H1 (cell line): ENCODE measurements at regions not wholly inside any gene's neighbourhood (a gene's known extent, or its start where the extent isn't known, plus 50 kb on each side); places are given as distances from the start of the nearest gene placed in this dataset.

Source experiments
- CTCF ChIA-PET: fragments of 300-600 bp; sonication (Branson Sonifier 250); formaldehyde crosslinking; loops from one replicate; lab custom pipeline; 2021; ENCODE audit not compliant: partially characterized antibody; lab: Charles Lee
- POLR2A ChIA-PET: fragments of 300-600 bp; sonication (Branson Sonifier 250); formaldehyde crosslinking; loops from one replicate; lab custom pipeline; 2021; ENCODE audit warnings: inconsistent platforms; ENCODE audit not compliant: partially characterized antibody; lab: Charles Lee
- DNase-seq, 2 experiments: peaks; one replicate each; pipeline versions ENCODE4 v3.0.0 to v3.0.0-alpha.2; 2010 to 2022; ENCODE audit warnings: low spot score in 2 of 2, low read depth in 1 of 2, mixed read lengths in 1 of 2
- FAIRE-seq: peaks from 2 replicates; lab custom pipeline; 2011; peaks lifted over from hg19 to GRCh38; lab: Jason Lieb, UNC
- H2AFZ ChIP-seq: 2 replicates; pipeline ENCODE4 v1.8.1; 2012; ENCODE audit warnings: low read length, inconsistent platforms
- H2AK5ac ChIP-seq: 2 replicates; pipeline ENCODE4 v1.6.1; 2013; ENCODE audit warnings: low read depth, low read length
- H2BK120ac ChIP-seq: replicated peaks from 2 replicates; pipeline ENCODE3; 2013; ENCODE audit warnings: low read depth, low read length, inconsistent platforms
- H2BK12ac ChIP-seq: 2 replicates; pipeline ENCODE4 v1.6.1; 2013; ENCODE audit warnings: low read depth, low read length
- H2BK15ac ChIP-seq: 2 replicates; pipeline ENCODE4 v1.6.1; 2013; ENCODE audit warnings: low read length
- H2BK20ac ChIP-seq: 2 replicates; pipeline ENCODE4 v1.6.1; 2013; ENCODE audit warnings: low read length
- H2BK5ac ChIP-seq: 2 replicates; pipeline ENCODE4 v1.6.1; 2013; ENCODE audit warnings: low read depth, low read length
- H3K14ac ChIP-seq: 2 replicates; pipeline ENCODE4 v1.6.1; 2013; ENCODE audit warnings: inconsistent platforms; ENCODE audit not compliant: insufficient read length
- H3K18ac ChIP-seq: 2 replicates; pipeline ENCODE4 v1.6.1; 2013; ENCODE audit warnings: low read length; ENCODE audit errors: extremely low read depth
- H3K23ac ChIP-seq: 2 replicates; pipeline ENCODE4 v1.6.1; 2013; ENCODE audit warnings: inconsistent platforms; ENCODE audit not compliant: insufficient read length
- H3K23me2 ChIP-seq: 2 replicates; pipeline ENCODE4 v1.6.1; 2013; ENCODE audit warnings: low read depth, low read length
- H3K27ac ChIP-seq: 2 replicates; pipeline ENCODE4 v1.6.1; 2011; ENCODE audit warnings: low read depth, low read length, inconsistent platforms
- H3K27me3 ChIP-seq, 4 experiments: replicated peaks in 1 of 4; 1 replicate in 1 of 4; 2 replicates in 3 of 4; pipeline versions ENCODE4 v1.6.1 to v1.8.1; 2011 to 2013; ENCODE audit warnings: low read length in 3 of 4, mild to moderate bottlenecking in 3 of 4, inconsistent platforms in 2 of 4, mixed read lengths in 2 of 4, moderate library complexity in 1 of 4; ENCODE audit not compliant: control insufficient read depth in 3 of 4, insufficient read depth in 3 of 4; ENCODE audit errors: extremely low read depth in 1 of 4
- H3K36me3 ChIP-seq, 4 experiments: 2 replicates each; pipeline versions ENCODE4 v1.6.1 to v1.8.1; 2011 to 2013; ENCODE audit warnings: mild to moderate bottlenecking in 4 of 4, low read length in 3 of 4, moderate library complexity in 2 of 4, control low read depth in 1 of 4, inconsistent platforms in 1 of 4; ENCODE audit not compliant: insufficient read depth in 4 of 4, control insufficient read depth in 2 of 4
- H3K4ac ChIP-seq: replicated peaks from 2 replicates; pipeline ENCODE3; 2013; ENCODE audit warnings: low read length, low read depth, mixed read lengths, inconsistent platforms; ENCODE audit not compliant: insufficient read length
- H3K4me1 ChIP-seq, 4 experiments: replicated peaks in 1 of 4; 1 replicate in 1 of 4; 2 replicates in 3 of 4; pipeline versions ENCODE4 v1.6.1 to v1.8.1; 2011 to 2013; ENCODE audit warnings: low read length in 3 of 4, inconsistent platforms in 2 of 4, mixed read lengths in 1 of 4; ENCODE audit not compliant: insufficient read depth in 4 of 4, control insufficient read depth in 3 of 4
- H3K4me2 ChIP-seq, 2 experiments: 2 replicates each; pipeline versions ENCODE4 v1.6.1 to v1.8.1; 2011 to 2013; ENCODE audit warnings: low read depth in 2 of 2, low read length in 2 of 2, control low read depth in 1 of 2, inconsistent platforms in 1 of 2, mild to moderate bottlenecking in 1 of 2; ENCODE audit not compliant: insufficient read depth in 1 of 2
- H3K4me3 ChIP-seq, 4 experiments: fragments of 200-600, 300-600 bp in 1 of 4; sonication (generic), shearing (Covaris generic), sonication (Bioruptor Twin) in 1 of 4; 2 replicates each; pipeline versions ENCODE4 v1.5.1 to v1.8.1; 2011 to 2016; ENCODE audit warnings: low read length in 4 of 4, low read depth in 3 of 4, control low read depth in 2 of 4, inconsistent platforms in 2 of 4, mild to moderate bottlenecking in 2 of 4, mixed read lengths in 1 of 4, moderate library complexity in 1 of 4; ENCODE audit not compliant: insufficient read depth in 2 of 4; ENCODE audit errors: extremely low read depth in 1 of 4
- H3K56ac ChIP-seq: replicated peaks from 2 replicates; pipeline ENCODE3; 2013; ENCODE audit warnings: low read depth, mild to moderate bottlenecking, mixed read lengths, low read length, inconsistent platforms; ENCODE audit not compliant: insufficient read length
- H3K79me1 ChIP-seq: 2 replicates; pipeline ENCODE4 v1.6.1; 2013; ENCODE audit warnings: low read depth, low read length, control low read depth
- H3K79me2 ChIP-seq, 2 experiments: 2 replicates each; pipeline versions ENCODE4 v1.6.1 to v1.8.1; 2012 to 2013; ENCODE audit warnings: low read length in 2 of 2, mild to moderate bottlenecking in 2 of 2, inconsistent platforms in 1 of 2; ENCODE audit not compliant: insufficient read depth in 2 of 2, control insufficient read depth in 1 of 2
- H3K9ac ChIP-seq, 4 experiments: replicated peaks in 1 of 4; 1 replicate in 1 of 4; 2 replicates in 3 of 4; pipeline versions ENCODE4 v1.6.1 to v1.8.1; 2011 to 2013; ENCODE audit warnings: low read depth in 3 of 4, low read length in 3 of 4, control low read depth in 2 of 4, mild to moderate bottlenecking in 2 of 4, moderate library complexity in 2 of 4, inconsistent platforms in 1 of 4; ENCODE audit errors: extremely low read depth in 1 of 4
- H3K9me3 ChIP-seq, 2 experiments: 2 replicates each; pipeline versions ENCODE4 v1.6.1 to v1.8.1; 2012 to 2013; ENCODE audit warnings: mild to moderate bottlenecking in 2 of 2, moderate library complexity in 2 of 2, control low read depth in 1 of 2, inconsistent platforms in 1 of 2, low read depth in 1 of 2, low read length in 1 of 2, mixed read lengths in 1 of 2; ENCODE audit not compliant: insufficient read depth in 2 of 2
- H4K20me1 ChIP-seq, 2 experiments: replicated peaks in 1 of 2; 2 replicates each; pipeline versions ENCODE3 to v1.8.1; 2011 to 2013; ENCODE audit warnings: inconsistent platforms in 2 of 2, low read length in 2 of 2, mild to moderate bottlenecking in 1 of 2; ENCODE audit not compliant: insufficient read depth in 2 of 2, control insufficient read depth in 1 of 2
- H4K5ac ChIP-seq: 2 replicates; pipeline ENCODE4 v1.6.1; 2013; ENCODE audit warnings: low read length, low read depth, mixed read lengths, inconsistent platforms; ENCODE audit not compliant: insufficient read length
- H4K8ac ChIP-seq: 2 replicates; pipeline ENCODE4 v1.8.0; 2013; ENCODE audit warnings: mild to moderate bottlenecking, moderate library complexity, low read length, inconsistent platforms; ENCODE audit not compliant: insufficient read depth; ENCODE audit errors: extremely low read depth
- H4K91ac ChIP-seq: replicated peaks from 2 replicates; pipeline ENCODE3; 2013; ENCODE audit warnings: low read length, mixed read lengths, inconsistent platforms; ENCODE audit not compliant: insufficient read length
- ASH2L ChIP-seq: fragments of 200-600, 300-600 bp; sonication (generic); IDR thresholded peaks from one replicate; pipeline ENCODE4 v1.7.1; 2017; ENCODE audit warnings: low read length
- NRF1 ChIP-seq: IDR thresholded peaks from 2 replicates; pipeline ENCODE4 v1.6.1; 2011; ENCODE audit warnings: mild to moderate bottlenecking, low read depth, low read length, improper control_type of control experiment
- SRF ChIP-seq: IDR thresholded peaks from 2 replicates; pipeline ENCODE4 v1.6.1; 2011; ENCODE audit warnings: mild to moderate bottlenecking, low read depth, low read length, moderate library complexity
- YY1 ChIP-seq: IDR thresholded peaks from 2 replicates; pipeline ENCODE4 v1.6.1; 2011; ENCODE audit warnings: low read depth, mild to moderate bottlenecking, low read length
- WGBS, 2 experiments: shearing (Covaris generic) in 1 of 2; methylation state at CpG; one replicate each; pipeline versions ENCODE4 v1.1.6 to v1.1.7; 2013 to 2015; ENCODE audit warnings: low lambda C conversion rate in 2 of 2, mixed read lengths in 2 of 2, inconsistent platforms in 1 of 2, low coverage in 1 of 2, missing lambda C conversion rate in 1 of 2; ENCODE audit not compliant: insufficient replicate concordance in 2 of 2, insufficient coverage in 1 of 2, insufficient read length in 1 of 2; ENCODE audit errors: extremely low coverage in 1 of 2, missing lambda C conversion rate in 1 of 2; 5-methylcytosine and 5-hydroxymethylcytosine counted together

DNA sequence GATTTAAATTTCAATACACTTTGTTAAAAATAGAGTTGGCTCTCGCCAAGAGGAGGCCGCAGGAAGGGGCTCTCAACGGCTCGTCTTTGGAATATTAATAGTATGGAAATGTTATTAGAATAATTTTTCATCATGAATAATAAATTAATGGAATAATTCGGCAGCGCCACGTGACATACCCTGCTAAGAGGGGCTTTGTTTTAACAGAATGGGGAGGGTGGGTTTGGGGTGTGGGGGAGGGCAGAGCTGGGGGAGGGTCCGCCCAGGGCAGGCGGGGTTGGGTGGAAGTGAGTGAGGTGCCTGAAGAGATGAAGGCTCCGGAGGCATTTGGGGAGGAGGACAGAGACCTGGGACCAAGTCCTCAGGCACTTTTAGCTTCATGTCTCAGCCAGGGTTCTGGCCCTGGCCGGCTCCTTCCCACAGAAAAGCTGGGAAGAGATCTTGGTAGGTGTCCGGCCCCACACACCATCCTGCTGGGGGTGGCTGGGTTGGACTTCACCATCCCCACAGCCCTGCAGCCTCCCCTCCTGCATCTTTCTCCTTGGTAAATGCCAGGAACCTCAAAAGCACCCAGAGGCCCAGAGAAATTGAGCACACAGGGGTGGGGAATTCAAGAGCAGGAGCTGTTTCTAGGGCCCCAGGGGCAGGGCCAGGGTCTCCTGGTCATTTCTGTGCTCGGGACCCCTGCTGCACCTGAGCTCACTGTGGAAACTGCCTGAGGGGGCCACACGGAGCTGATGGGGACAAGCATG lies 93.6 kb upstream of the BHLHE23 start:
- CTCF ChIA-PET, result interaction anchor here (0.8 to 1.3 kb wide), 4 partner anchors 10 to 122 kb away, joined by 3 read pairs; no protein-coding TSS in a partner anchor
- no peak overlapping the region for H3K14ac ChIP-seq

More for the DNA sequence above, 93.6 kb upstream of the BHLHE23 start:
- FAIRE-seq, result no peak
- peaks cover 7% of the 10 kb centered on the region for H3K23me2 ChIP-seq
- POLR2A ChIA-PET, result interaction anchor here (0.8 to 1.1 kb wide), 4 partner anchors 11 to 78 kb away, joined by 3 read pairs; no protein-coding TSS in a partner anchor
- no peak overlapping the region for H2AK5ac ChIP-seq
- peaks cover 0 to 14% (median 7%) of the 10 kb centered on the region in 4 experiments; a peak in 6 of 7 replicates for H3K4me1 ChIP-seq
- no peak overlapping the region for H3K56ac ChIP-seq
- no peak overlapping the region for H4K8ac ChIP-seq
- peaks cover 2% of the 10 kb centered on the region in 2 experiments for H4K20me1 ChIP-seq
- peaks cover 29 to 45% (median 42%) of the 10 kb centered on the region in 4 experiments for H3K27me3 ChIP-seq
- 37% methylated on average over 10 of the region's 14 CpGs; no CpG with 5 or more reads in 1 of the 2 experiments for WGBS, 2 experiments
- H2BK120ac ChIP-seq, result no peak overlapping the region
- TF ChIP-seq SRF, result no peak
- TF ChIP-seq YY1, result no peak
- TF ChIP-seq NRF1, result no peak
- TF ChIP-seq ASH2L, result no peak
- peaks cover 0 to 5% (median 0%) of the 10 kb centered on the region in 4 experiments; a peak in 1 of 8 replicates for H3K36me3 ChIP-seq
- H2BK20ac ChIP-seq, result peak overlapping the region; percentile 32; the same call in 1 of the 2 replicates
- H2AFZ ChIP-seq, result no peak overlapping the region
- no peak overlapping the region for H4K5ac ChIP-seq
- no peaks in the 10 kb centered on the region for H3K79me2 ChIP-seq
- H2BK15ac ChIP-seq, result peak overlapping the region; percentile 61; the same call in 1 of the 2 replicates
- no peak overlapping the region for H3K23ac ChIP-seq
- no peaks in the 10 kb centered on the region for H3K79me1 ChIP-seq
- peak overlapping the region in 1 of 4 experiments; percentile 39; a peak in 1 of 8 replicates for H3K4me3 ChIP-seq
- no peaks in the 10 kb centered on the region; a peak in 1 of 4 replicates for H3K9me3 ChIP-seq
- no peak overlapping the region for H3K9ac ChIP-seq
- H3K4ac ChIP-seq, result no peak overlapping the region
- no peak overlapping the region for H3K27ac ChIP-seq
- DNase-seq, result peak in 1 of 2 experiments; percentile 39
- peak overlapping the region; percentile 46 to 77 for H3K4me2 ChIP-seq
- H4K91ac ChIP-seq, result no peak overlapping the region
- H2BK12ac ChIP-seq, result peak overlapping the region; percentile 90; the same call in 1 of the 2 replicates
- peak overlapping the region; percentile 19; the same call in 1 of the 2 replicates for H3K18ac ChIP-seq
- H2BK5ac ChIP-seq, result 0 out of 2 replicates have a peak overlapping the region, but pooled peaks have one; percentile 24
